GM21360 (cell line): ENCODE measurements at regions not wholly inside any gene's neighbourhood (a gene's known extent, or its start where the extent isn't known, plus 50 kb on each side); places are given as distances from the start of the nearest gene placed in this dataset.
"Not testable (repeated sequence)": the region's sequence is repeated elsewhere in the genome, so short reads cannot be mapped to it uniquely, and the experiment has no call there.

ENCODE experiments used
- ATAC-seq: cut with Tn5 transposase; IDR thresholded peaks from one replicate; pipeline ENCODE4 v1.9.1; 2021; ENCODE audit warnings: mild to moderate bottlenecking, moderate library complexity; ENCODE audit not compliant: unreplicated experiment

DNA sequence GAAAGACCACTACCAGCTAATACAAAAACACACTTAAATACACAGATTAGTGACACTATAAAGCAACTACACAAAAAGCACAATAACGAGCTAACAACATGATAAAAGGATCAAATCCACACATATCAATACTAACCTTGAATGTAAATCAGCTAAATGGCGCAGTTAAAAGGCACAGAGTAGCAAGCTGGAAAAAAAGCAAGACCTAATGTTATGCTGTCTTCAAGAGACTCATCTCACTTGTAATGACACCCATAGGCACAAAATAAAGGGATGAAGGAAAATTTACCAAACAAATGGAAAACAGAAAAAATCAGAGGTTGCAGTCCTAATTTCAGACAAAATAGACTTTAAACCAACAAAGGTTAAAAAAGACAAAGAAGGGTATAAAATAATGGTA lies 86.3 kb downstream of the NUS1 start:
- no peak for ATAC-seq

DNA sequence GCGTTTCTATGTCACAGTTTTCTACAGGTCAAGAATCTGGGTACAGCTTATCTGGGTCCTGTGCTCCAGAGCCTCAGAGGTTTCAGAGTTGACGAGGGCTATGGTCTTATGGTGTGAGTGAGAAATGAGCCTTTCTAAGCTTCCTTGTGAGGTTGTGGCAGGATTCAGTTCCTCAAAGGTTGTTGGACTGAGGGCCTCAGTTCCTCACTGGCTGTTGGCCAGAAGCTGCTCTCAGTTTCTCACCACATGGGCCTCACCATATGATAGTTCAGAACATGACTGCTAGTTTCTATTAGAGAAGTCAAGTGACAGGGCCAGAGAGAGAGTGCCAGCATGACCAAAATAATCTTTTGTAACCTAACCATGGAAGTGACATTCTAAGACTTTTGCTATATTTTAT lies 96.1 kb downstream of the NUS1 start:
- ATAC-seq, result peak; percentile 94

DNA sequence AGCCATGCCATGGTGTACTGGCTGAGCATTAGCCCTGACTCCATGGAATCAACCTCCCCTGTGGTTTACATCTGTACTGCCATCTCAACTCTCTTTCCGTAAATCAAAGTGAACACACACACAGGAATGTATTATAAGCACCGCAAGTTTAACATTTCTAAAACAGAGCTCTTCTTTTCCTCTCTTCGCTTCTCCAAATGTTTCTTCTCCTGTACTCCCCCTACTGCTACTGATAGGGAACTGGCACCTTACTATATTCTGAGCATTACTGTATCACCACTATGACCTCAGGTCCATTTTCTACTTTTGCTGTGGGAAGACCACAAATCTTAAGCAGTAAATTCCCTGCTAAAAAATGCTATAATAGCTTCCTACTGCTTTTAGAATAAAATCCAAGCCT lies 101.2 kb downstream of the NUS1 start:
- ATAC-seq, result peak; percentile 55

DNA sequence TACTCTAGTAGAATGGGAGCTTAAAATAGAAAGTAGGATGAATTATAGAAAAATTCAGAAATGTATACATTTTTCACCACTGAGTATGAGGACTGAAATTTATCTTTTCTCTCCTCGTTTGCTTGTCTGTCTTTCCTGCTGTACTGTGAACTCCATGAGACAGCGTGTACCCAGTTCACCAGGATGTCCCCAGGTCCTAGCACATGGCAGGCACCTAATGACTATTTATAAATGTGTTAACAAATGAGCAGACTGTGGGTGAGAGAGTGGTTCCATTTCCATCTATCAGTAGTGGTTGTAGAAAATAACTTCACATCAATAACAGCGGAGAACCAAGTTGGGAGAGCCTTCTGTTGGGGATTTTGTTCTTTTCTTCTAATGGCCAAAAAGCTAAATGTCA lies 106.3 kb downstream of the NUS1 start:
- no peak for ATAC-seq

DNA sequence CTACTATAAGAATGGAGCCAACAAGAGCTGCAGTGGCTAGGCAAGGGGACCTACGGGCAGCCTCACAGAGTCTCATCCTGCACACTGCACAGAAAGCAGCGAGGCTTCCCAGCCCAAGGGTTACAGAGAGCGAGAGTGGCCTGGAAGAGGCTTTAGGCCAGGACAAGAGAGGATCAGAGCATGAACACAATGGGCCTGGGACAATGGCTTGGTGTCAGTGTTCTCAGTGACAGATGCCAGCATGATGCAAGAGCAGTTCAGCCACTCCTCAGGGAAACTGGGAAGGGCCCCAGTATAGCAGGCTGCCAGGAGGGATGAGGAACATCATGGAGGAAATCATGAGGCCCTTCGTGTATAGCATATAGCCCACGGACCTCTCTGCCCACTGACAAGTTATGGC lies 108.0 kb downstream of the NUS1 start:
- ATAC-seq, result no peak

DNA sequence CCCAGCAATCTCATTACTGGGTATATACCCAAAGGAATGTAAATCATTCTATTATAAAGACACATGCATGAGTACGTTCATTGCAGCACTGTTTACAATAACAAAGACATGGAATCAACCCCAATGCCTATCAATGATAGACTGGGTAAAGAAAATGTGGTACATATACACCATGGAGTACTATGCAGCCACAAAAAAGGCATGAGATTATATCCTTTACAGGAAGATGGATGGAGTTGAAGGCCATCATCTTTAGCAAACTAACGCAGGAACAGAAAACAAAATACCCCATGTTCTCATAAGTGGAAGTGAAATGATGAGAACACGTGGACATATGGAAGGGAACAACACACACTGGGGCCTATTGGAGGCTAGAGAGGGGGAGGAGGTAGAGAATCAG lies 115.7 kb downstream of the NUS1 start:
- no peak for ATAC-seq

DNA sequence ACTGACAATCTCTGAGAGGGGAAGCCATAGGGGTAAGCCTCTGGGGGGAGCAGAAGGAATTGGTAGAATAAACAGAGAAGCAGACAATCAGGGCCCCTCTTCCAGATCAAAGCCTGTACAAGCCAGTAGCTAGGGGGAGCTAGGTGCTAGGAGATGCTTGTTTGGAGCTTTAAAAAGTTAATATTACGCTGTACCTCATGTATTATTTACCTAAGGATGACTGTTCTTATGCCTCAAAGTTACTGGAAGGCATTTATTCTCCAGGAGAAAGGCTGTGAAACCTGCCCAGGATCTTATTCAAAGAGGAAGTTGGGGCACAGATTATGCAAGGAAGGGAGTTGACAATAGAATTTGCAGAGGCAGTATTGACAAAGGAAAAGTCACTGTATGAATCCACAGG lies 111.8 kb upstream of the SLC35F1 start:
- ATAC-seq, result no peak

DNA sequence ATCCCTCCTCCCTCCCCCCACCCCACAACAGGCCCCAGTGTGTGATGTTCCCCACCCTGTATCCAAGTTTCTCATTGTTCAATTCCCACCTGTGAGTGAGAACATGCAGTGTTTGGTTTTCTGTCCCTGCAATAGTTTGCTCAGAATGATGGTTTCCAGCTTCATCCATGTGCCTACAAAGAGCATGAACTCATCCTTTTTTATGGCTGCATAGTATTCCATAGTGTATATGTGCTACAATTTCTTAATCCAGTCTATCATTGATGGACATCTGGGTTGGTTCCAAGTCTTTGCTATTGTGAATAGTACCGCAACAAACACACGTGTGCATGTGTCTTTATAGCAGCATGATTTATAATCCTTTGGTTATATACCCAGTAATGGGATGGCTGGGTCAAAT lies 108.2 kb upstream of the SLC35F1 start:
- ATAC-seq, result not testable (repeated sequence)

DNA sequence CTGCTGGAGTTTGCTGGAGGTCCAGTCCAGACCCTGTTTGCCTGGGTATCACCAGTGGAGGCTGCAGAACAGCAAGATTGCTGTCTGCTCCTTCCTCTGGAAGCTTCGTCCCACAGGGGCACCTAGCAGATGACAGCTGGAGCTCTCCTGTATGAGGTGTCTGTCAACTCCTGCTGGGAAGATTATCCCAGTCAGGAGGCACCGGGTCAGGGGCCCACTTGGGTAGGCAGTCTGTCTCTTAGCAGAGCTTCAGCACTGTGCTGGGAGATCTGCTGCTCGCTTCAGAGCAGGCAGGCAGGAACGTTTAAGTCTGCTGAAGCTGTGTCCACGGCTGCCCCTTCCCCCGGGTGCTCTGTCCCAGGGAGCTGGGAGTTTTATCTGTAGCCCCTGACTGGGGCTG lies 96.8 kb upstream of the SLC35F1 start:
- no peak for ATAC-seq

DNA sequence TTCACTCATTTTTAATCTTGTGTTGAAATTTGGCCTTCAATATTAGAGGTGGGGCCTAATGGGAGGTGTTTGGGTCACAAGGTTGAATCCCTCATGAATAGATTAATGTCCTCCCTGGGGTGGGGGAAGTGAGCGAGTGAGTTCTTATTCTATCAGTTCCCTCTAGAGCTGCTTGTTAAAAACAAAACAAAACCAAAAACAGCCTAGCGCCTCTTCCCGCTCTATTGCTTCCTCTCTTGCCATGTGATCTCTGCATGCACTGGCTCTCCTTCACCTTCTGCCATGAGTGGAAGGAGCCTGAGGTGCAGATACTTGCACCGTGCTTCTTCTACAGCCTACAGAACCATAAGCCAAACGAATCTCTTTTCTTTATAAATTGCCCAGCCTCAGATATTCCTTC lies 89.6 kb upstream of the SLC35F1 start:
- ATAC-seq, result no peak

DNA sequence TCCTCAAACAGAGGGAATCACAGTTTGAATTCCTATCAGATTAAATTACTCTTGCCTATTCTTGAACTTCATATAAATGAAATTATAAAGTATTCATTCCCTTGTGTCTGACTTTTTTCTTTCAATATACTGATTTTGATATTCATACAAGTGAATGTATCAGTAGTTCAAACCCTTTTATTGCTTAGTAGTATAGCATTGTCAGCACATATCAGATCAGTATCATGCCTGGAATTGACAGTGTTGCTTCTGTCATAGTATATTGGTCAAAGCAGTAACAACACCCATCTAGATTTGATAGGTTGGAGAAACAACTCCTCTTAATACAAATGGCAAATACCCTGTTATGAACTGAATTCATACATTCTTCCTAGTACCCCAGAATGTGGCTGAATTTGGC lies 89.1 kb upstream of the SLC35F1 start:
- ATAC-seq, result no peak

DNA sequence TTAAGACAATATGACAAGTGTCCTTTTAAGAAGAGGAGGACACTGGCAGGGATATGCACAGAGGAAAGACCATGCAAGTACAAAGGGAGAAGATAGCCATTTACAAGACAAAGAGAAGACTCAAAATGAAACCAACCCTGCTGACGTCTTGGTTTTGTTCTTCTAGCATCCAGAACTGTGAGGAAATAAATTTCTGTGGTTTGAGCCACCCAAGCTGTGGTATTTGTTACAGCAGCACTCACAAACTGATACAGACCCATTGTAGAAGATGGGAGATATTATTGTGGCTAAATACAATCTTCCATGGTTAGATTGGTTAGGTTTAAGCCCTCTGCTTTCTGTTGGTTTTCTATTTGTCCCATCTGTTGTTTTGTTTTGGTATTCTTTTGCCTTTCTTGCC lies 88.6 kb upstream of the SLC35F1 start:
- no peak for ATAC-seq

DNA sequence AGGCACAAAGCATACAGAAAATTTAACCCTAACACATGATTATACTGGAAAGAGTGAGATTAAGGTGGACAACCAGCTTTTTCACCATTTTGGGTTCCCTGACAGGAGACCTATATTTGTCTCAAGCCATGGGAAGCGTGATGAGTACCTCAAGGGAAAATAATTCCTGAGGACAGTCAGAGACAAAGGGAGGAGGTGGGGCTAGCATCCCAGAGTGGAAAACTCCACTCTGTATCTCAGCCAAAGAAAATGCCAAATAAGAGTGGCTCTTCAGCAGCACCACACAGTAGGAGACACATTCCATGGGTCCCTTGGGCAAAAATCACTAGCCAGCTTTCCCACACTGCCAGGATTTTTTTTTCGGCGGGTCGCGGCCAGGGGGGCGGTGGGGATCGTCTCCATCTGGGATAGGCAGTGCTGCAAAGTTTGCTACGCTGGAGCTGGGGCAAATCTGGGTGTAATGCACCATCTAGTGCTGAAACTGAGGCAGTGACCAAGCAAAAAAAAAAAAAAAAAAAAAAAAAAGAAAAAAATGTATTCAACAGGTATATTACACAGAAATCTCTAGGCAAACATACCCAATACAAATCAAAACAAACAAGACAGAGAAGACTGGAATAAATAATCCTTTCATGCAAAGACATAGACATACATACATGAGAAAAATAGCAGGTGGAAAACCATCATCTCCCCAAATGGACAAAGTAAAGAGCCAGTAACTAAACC lies 77.3 kb upstream of the SLC35F1 start:
- no peak for ATAC-seq

DNA sequence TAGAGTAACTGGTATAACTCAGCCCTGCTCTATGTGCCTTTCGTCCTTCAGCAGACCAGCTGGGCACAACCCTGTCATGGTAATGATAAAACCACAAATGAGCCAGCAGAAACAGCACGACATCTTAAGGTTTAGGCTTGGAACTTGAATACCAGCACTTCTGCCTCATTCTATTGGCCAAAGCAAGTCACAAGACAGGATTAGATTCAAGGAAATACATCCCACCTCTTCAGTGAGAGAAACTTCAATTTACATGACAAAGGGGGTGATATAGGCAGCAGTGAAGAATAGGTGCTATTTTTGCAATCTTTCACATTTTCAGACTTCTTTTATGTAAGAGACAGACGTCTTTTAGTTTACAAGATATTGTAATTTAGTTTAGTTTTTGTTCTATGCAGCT lies 69.8 kb upstream of the SLC35F1 start:
- ATAC-seq, result no peak

DNA sequence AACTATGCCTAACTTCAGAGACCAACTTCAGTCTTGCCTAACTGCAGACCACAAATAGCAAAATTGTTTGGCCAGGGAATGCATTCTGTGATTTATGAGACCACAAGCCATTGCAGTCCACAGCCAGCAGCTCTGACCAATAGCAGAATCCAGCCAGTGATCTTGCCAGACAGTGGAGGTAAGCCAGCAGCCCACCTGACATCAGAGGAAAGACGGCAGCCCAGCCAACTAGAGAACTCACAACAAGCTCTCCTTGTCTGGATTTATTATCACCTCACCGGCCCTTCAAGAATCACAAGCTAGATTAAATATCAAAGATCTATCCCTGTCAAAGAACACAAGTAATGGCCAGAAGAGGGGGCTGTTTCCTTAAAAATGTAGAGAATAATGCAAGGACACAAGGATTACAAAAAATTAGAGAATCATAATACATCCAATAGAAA lies 66.5 kb upstream of the SLC35F1 start:
- ATAC-seq, result no peak

DNA sequence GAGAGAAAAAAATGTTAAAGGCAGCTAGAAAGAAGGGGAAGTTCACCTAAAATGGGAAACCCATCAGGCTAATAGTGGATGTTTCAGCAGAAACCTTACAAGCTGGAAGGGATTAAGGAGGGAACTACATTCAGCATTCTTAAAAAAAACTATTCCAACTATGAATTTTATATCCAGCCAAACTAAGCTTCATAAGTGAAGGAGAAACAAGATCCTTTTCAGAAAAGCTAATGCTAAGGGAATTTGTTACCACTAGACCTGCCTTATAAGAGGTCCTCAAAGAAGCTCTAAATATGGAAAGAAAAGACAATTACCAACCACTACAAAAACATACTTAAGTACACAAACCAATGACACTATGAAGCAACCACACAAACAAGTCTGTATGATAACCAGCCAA lies 59.2 kb upstream of the SLC35F1 start:
- no peak for ATAC-seq

DNA sequence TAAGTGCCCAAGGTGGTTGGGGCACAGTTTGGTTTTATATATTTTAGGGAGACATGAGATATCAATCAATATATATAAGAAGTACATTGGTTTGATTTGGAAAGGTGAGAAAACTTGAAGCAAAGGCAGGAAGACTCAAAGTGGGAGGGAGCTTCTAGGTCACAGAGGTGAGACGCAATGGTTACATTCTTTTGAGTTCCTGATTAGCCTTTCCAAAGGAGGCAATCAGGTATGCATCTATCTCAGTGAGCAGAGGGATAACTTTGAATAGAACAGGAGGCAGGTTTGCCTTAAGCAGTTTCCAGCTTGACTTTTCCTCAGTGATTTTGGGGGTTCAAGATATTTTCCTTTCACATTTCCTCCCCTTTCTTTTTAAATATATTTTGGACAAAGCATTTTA lies 58.0 kb upstream of the SLC35F1 start:
- no peak for ATAC-seq
